Neural progenitor cell (in vitro differentiated cells): ENCODE measurements at regions not wholly inside any gene's neighbourhood (a gene's known extent, or its start where the extent isn't known, plus 50 kb on each side); places are given as distances from the start of the nearest gene placed in this dataset.
"Not testable (repeated sequence)": the region's sequence is repeated elsewhere in the genome, so short reads cannot be mapped to it uniquely, and the experiment has no call there.

Experiments
- DNase-seq: peaks from one replicate; pipeline ENCODE4 v3.0.0-alpha.2; 2016; ENCODE audit warnings: low spot score
- H2AFZ ChIP-seq: fragments of 200-600 bp; sonication (generic); replicated peaks from 2 replicates; pipeline ENCODE4 v1.6.1; 2016; ENCODE audit warnings: antibody characterized with exemption
- H3F3A ChIP-seq: fragments of 200-600 bp; sonication (generic); 2 replicates; pipeline ENCODE4 v1.6.1; 2016; ENCODE audit warnings: antibody characterized with exemption, low read depth
- H3K27ac ChIP-seq: fragments of 200-600 bp; sonication (generic); 2 replicates; pipeline ENCODE4 v1.5.1; 2016; ENCODE audit warnings: mild to moderate bottlenecking
- H3K27me3 ChIP-seq: fragments of 200-600 bp; sonication (generic); 2 replicates; pipeline ENCODE4 v1.6.1; 2016; ENCODE audit warnings: mild to moderate bottlenecking, moderate library complexity
- H3K36me3 ChIP-seq: fragments of 200-600 bp; sonication (generic); 2 replicates; pipeline ENCODE4 v1.5.1; 2016
- H3K4me1 ChIP-seq: fragments of 200-600 bp; sonication (generic); 2 replicates; pipeline ENCODE4 v1.6.1; 2016; ENCODE audit warnings: mixed run types
- H3K4me2 ChIP-seq: fragments of 200-600 bp; sonication (generic); 2 replicates; pipeline ENCODE4 v1.6.1; 2016
- H3K4me3 ChIP-seq: fragments of 200-600 bp; sonication (generic); 2 replicates; pipeline ENCODE4 v1.5.1; 2016
- H3K79me2 ChIP-seq: fragments of 200-600 bp; sonication (generic); 2 replicates; pipeline ENCODE4 v1.6.1; 2016; ENCODE audit warnings: low read depth
- H3K9ac ChIP-seq: fragments of 200-600 bp; sonication (generic); 2 replicates; pipeline ENCODE4 v1.6.1; 2016
- H3K9me3 ChIP-seq: fragments of 200-600 bp; sonication (generic); 2 replicates; pipeline ENCODE4 v1.5.1; 2016; ENCODE audit warnings: low read depth
- H4K20me1 ChIP-seq: fragments of 200-600 bp; sonication (generic); 2 replicates; pipeline ENCODE4 v1.6.1; 2016; ENCODE audit warnings: low read depth
- H3K27ac Mint-ChIP-seq: 3 replicates; pipeline ENCODE4 v1.8.0; 2021; ENCODE audit warnings: mixed read lengths
- H3K27me3 Mint-ChIP-seq: 2 replicates; pipeline ENCODE4 v1.8.0; 2022; ENCODE audit warnings: low read depth, mild to moderate bottlenecking, inconsistent platforms, moderate library complexity, mixed read lengths; ENCODE audit not compliant: insufficient read depth
- H3K36me3 Mint-ChIP-seq: 3 replicates; pipeline ENCODE4 v1.8.0; 2021; ENCODE audit warnings: mixed read lengths
- H3K4me1 Mint-ChIP-seq: 3 replicates; pipeline ENCODE4 v1.8.0; 2021; ENCODE audit warnings: mixed read lengths
- H3K4me3 Mint-ChIP-seq: 3 replicates; pipeline ENCODE4 v1.8.0; 2021; ENCODE audit warnings: mild to moderate bottlenecking, moderate library complexity, mixed read lengths
- H3K9me3 Mint-ChIP-seq: 3 replicates; pipeline ENCODE4 v1.8.0; 2020; ENCODE audit warnings: mixed read lengths
- EZH2 ChIP-seq: fragments of 200-600 bp; sonication (generic); IDR thresholded peaks from 2 replicates; pipeline ENCODE4 v1.6.1; 2017; ENCODE audit warnings: antibody characterized with exemption, mild to moderate bottlenecking, moderate library complexity
- EZH2phosphoT487 ChIP-seq: fragments of 200-600 bp; sonication (generic); IDR thresholded peaks from 2 replicates; pipeline ENCODE4 v1.6.1; 2017; ENCODE audit warnings: antibody characterized with exemption
- TF ChIP-seq, protein P1 (sequence below): fragments of 200-600 bp; sonication (generic); IDR thresholded peaks from 2 replicates; pipeline ENCODE4 v1.5.1; 2017; ENCODE audit warnings: antibody characterized with exemption, mild to moderate bottlenecking

DNA sequence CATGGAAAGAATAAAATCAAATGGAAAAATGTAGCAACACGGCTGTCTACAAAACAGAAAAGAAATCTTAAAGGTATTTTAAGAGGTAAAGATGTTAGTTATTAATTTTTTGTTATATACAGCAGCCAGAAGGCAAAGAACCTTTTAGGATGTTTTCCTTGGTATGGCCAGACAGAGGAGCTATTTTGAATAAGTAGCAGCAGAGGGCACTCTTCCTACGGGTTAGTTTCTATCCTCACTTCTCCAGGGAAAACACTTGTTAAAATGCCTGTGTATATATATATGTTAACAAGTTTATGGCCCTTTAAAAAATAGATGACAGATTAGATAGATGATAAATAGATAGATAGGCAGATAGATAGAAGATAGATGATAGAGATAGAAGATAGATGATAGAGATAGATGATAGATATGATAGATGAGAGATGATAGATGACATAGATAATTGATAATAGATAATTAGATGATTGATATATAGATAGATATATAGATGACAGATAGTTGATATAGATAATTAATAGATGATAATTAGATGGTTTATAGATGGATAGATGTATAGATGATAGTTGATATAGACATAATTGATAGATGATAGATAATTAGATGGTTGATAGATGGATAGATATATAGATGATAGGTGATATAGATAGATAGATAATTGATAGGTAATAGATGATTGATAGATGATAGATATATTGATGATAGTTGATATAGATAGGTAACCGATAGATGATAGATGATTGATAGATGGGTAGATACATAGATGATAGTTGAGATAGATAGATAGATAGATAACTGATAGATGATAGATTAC lies 57.8 kb upstream of the WIPF3 start:
- no peak overlapping the region for H3K9ac ChIP-seq
- Mint-ChIP-seq H3K9me3 (no peaks in the 10 kb centered on the region), H3K27ac (no peak overlapping the region), H3K4me3 (no peak overlapping the region), H3K36me3 (no peaks in the 10 kb centered on the region), H3K27me3 (peaks cover 5% of the 10 kb centered on the region), H3K4me1 (no peaks in the 10 kb centered on the region)
- H3K27ac ChIP-seq, result no peak overlapping the region
- no peaks in the 10 kb centered on the region for H3K9me3 ChIP-seq
- H3K36me3 ChIP-seq, result no peaks in the 10 kb centered on the region
- H2AFZ ChIP-seq, result no peak overlapping the region
- no peaks in the 10 kb centered on the region for H4K20me1 ChIP-seq
- DNase-seq, result peak; percentile 71
- no peaks in the 10 kb centered on the region for H3F3A ChIP-seq
- no peaks in the 10 kb centered on the region for H3K79me2 ChIP-seq
- no peak overlapping the region for H3K4me3 ChIP-seq
- TF ChIP-seq EZH2phosphoT487 (no peak), EZH2 (no peak)
- TF ChIP-seq, protein P1, sequence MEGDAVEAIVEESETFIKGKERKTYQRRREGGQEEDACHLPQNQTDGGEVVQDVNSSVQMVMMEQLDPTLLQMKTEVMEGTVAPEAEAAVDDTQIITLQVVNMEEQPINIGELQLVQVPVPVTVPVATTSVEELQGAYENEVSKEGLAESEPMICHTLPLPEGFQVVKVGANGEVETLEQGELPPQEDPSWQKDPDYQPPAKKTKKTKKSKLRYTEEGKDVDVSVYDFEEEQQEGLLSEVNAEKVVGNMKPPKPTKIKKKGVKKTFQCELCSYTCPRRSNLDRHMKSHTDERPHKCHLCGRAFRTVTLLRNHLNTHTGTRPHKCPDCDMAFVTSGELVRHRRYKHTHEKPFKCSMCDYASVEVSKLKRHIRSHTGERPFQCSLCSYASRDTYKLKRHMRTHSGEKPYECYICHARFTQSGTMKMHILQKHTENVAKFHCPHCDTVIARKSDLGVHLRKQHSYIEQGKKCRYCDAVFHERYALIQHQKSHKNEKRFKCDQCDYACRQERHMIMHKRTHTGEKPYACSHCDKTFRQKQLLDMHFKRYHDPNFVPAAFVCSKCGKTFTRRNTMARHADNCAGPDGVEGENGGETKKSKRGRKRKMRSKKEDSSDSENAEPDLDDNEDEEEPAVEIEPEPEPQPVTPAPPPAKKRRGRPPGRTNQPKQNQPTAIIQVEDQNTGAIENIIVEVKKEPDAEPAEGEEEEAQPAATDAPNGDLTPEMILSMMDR, result peak; percentile 79
- H3K27me3 ChIP-seq, result no peaks in the 10 kb centered on the region
- H3K4me1 ChIP-seq, result no peaks in the 10 kb centered on the region
- H3K4me2 ChIP-seq, result no peak overlapping the region

DNA sequence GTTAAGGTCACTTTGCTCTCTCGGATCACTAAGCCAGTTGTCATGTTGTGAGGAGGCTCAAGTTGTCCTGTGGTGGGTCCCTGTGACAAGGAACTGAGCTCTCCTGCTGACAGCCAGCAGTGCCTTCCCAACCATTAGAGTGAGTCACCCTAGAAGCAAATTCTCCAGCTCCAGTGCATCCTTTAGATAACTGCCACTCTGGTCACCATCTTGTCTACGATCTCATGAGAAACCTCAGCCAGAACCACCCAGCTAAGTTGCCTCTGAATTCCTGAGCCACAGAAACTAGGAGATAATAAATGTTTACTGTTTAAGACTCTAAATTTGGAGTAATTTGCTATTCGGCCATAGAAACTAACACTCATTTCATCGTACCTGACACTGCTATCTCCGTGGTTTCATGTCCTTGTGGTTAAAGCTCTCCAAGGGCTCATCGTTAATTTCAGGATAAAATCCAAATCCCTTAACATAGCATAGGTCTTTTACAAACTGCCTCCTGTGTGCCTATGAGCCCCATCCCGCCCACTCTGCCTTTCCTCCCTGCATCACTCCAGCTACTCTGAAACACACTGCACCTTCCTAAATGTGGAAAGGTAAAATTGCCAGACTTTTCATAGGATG lies 56.5 kb upstream of the WIPF3 start:
- Histone ChIP-seq H3K4me2 (no peak overlapping the region), H3K27me3 (no peaks in the 10 kb centered on the region), H4K20me1 (no peaks in the 10 kb centered on the region), H3K27ac (no peak overlapping the region), H3K4me1 (no peaks in the 10 kb centered on the region), H3K9me3 (no peaks in the 10 kb centered on the region), H3K79me2 (no peaks in the 10 kb centered on the region), H2AFZ (no peak overlapping the region), H3K36me3 (no peaks in the 10 kb centered on the region), H3K4me3 (no peak overlapping the region), H3F3A (no peaks in the 10 kb centered on the region), H3K9ac (no peak overlapping the region)
- peaks cover 5% of the 10 kb centered on the region for H3K27me3 Mint-ChIP-seq
- no peak overlapping the region for H3K4me3 Mint-ChIP-seq
- TF ChIP-seq, protein P1, result no peak
- TF ChIP-seq EZH2 (no peak), EZH2phosphoT487 (no peak)
- no peaks in the 10 kb centered on the region for H3K36me3 Mint-ChIP-seq
- no peaks in the 10 kb centered on the region for H3K9me3 Mint-ChIP-seq
- no peaks in the 10 kb centered on the region for H3K4me1 Mint-ChIP-seq
- no peak overlapping the region for H3K27ac Mint-ChIP-seq
- no peak for DNase-seq

DNA sequence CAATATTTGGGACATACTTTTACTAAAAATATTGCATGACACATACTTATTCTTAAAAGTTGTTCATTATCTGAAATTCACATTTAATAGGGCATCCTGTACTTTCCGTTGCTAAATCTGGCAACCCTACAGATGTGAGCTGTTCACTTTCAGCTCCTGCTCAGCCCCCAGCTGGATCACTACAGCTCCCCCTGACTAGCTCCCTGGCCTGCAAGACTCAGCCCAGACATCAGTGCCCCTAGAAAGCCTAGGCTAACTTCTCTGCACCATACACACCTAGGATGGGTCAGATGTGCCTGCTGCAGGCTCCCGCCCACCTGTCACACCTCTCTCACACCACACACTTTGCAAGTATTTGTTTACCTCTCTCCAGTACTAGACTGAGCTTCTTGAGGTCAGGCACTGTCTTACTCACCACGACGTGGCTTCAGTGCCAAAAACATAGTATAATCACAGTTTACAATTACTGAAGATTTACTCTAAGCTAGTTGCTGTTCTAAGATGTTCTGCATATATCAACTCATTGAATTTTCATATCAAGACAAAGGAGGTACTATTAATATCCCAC lies 55.9 kb upstream of the WIPF3 start:
- not testable (repeated sequence) for H4K20me1 ChIP-seq, H3K4me3 ChIP-seq, H3K4me2 ChIP-seq, H3K9me3 Mint-ChIP-seq, H3K79me2 ChIP-seq, H3K27me3 ChIP-seq, H3K27ac Mint-ChIP-seq, H3K27ac ChIP-seq, H3K36me3 Mint-ChIP-seq, H3F3A ChIP-seq, H3K4me1 ChIP-seq, H3K9ac ChIP-seq, H3K4me1 Mint-ChIP-seq, DNase-seq, H2AFZ ChIP-seq, H3K9me3 ChIP-seq, H3K4me3 Mint-ChIP-seq, H3K36me3 ChIP-seq, H3K27me3 Mint-ChIP-seq

GRCh38 chr7:29751012-29751411 lies 55.3 kb upstream of the WIPF3 start:
- not testable (repeated sequence) for H3F3A ChIP-seq, H3K4me1 ChIP-seq, H3K27me3 Mint-ChIP-seq, H2AFZ ChIP-seq, H3K27me3 ChIP-seq, H3K27ac ChIP-seq, H3K9ac ChIP-seq, H3K4me3 Mint-ChIP-seq, H3K4me2 ChIP-seq, H4K20me1 ChIP-seq, DNase-seq, H3K36me3 ChIP-seq, H3K4me1 Mint-ChIP-seq, H3K9me3 Mint-ChIP-seq, H3K27ac Mint-ChIP-seq, H3K4me3 ChIP-seq, H3K79me2 ChIP-seq, H3K36me3 Mint-ChIP-seq, H3K9me3 ChIP-seq
